Mesenchymal stem cell (in vitro differentiated cells and primary cell): ENCODE measurements at regions not wholly inside any gene's neighbourhood (a gene's known extent, or its start where the extent isn't known, plus 50 kb on each side); places are given as distances from the start of the nearest gene placed in this dataset.

Experiments
- DNase-seq: peaks from one replicate; pipeline ENCODE4 v3.0.0-alpha.2; 2013
- H2AFZ ChIP-seq: one replicate; pipeline ENCODE4 v1.6.1; 2013; ENCODE audit warnings: low read depth, mild to moderate bottlenecking, control low read depth, inconsistent platforms, low read length, moderate library complexity
- H2AK5ac ChIP-seq: 2 replicates; pipeline ENCODE4 v1.6.1; 2013; ENCODE audit warnings: low read length, moderate library complexity, mild to moderate bottlenecking, inconsistent platforms; ENCODE audit not compliant: severe bottlenecking
- H2BK120ac ChIP-seq: one replicate; pipeline ENCODE4 v1.6.1; 2013; ENCODE audit warnings: low read depth, mild to moderate bottlenecking, inconsistent platforms, low read length, moderate library complexity
- H2BK12ac ChIP-seq, 2 experiments: one replicate each; pipeline ENCODE4 v1.6.1; 2013; ENCODE audit warnings: inconsistent platforms in 2 of 2, low read length in 2 of 2, mild to moderate bottlenecking in 2 of 2, moderate library complexity in 2 of 2, control low read depth in 1 of 2
- H2BK15ac ChIP-seq: one replicate; pipeline ENCODE4 v1.6.1; 2013; ENCODE audit warnings: mild to moderate bottlenecking, low read depth, inconsistent platforms; ENCODE audit not compliant: poor library complexity, severe bottlenecking
- H2BK5ac ChIP-seq: 2 replicates; pipeline ENCODE4 v1.6.1; 2013; ENCODE audit warnings: low read depth, mild to moderate bottlenecking, low read length, control low read depth, inconsistent platforms; ENCODE audit not compliant: poor library complexity, severe bottlenecking
- H3K14ac ChIP-seq, 2 experiments: one replicate each; pipeline ENCODE4 v1.6.1; 2013; ENCODE audit warnings: inconsistent platforms in 2 of 2, low read length in 2 of 2, control low read depth in 1 of 2, mild to moderate bottlenecking in 1 of 2, moderate library complexity in 1 of 2
- H3K18ac ChIP-seq, 2 experiments: one replicate each; pipeline ENCODE4 v1.6.1; 2013; ENCODE audit warnings: inconsistent platforms in 2 of 2, low read length in 2 of 2, control low read depth in 1 of 2, low read depth in 1 of 2, mild to moderate bottlenecking in 1 of 2
- H3K23ac ChIP-seq, 2 experiments: one replicate each; pipeline ENCODE4 v1.6.1; 2013; ENCODE audit warnings: inconsistent platforms in 2 of 2, low read length in 2 of 2, mild to moderate bottlenecking in 2 of 2, moderate library complexity in 2 of 2, control low read depth in 1 of 2
- H3K27ac ChIP-seq: 2 replicates; pipeline ENCODE4 v1.5.1; 2013; ENCODE audit warnings: mild to moderate bottlenecking, moderate library complexity, low read length, control low read depth, inconsistent platforms; ENCODE audit not compliant: poor library complexity, severe bottlenecking
- H3K27me3 ChIP-seq, 2 experiments: 2 replicates each; pipeline versions ENCODE4 v1.6.1 to v1.7.0; 2013; ENCODE audit warnings: low read length in 2 of 2, mild to moderate bottlenecking in 2 of 2, moderate library complexity in 2 of 2, control low read depth in 1 of 2, inconsistent platforms in 1 of 2; ENCODE audit not compliant: control insufficient read depth in 1 of 2, insufficient read depth in 1 of 2
- H3K36me3 ChIP-seq, 2 experiments: 2 replicates each; pipeline versions ENCODE4 v1.6.1 to v1.7.0; 2013; ENCODE audit warnings: low read length in 2 of 2, control low read depth in 1 of 2, inconsistent platforms in 1 of 2, low read depth in 1 of 2, mild to moderate bottlenecking in 1 of 2; ENCODE audit not compliant: insufficient read depth in 2 of 2, control insufficient read depth in 1 of 2
- H3K4ac ChIP-seq, 2 experiments: one replicate each; pipeline ENCODE4 v1.6.1; 2013; ENCODE audit warnings: inconsistent platforms in 2 of 2, low read length in 2 of 2, mild to moderate bottlenecking in 2 of 2, moderate library complexity in 2 of 2, control low read depth in 1 of 2, low read depth in 1 of 2
- H3K4me1 ChIP-seq: 2 replicates; pipeline ENCODE4 v1.6.1; 2013; ENCODE audit warnings: low read depth, low read length, control low read depth; ENCODE audit not compliant: control insufficient read depth, insufficient read depth
- H3K4me2 ChIP-seq: 2 replicates; pipeline ENCODE4 v1.6.1; 2013; ENCODE audit warnings: low read length, mild to moderate bottlenecking, inconsistent platforms; ENCODE audit not compliant: poor library complexity, severe bottlenecking
- H3K4me3 ChIP-seq, 2 experiments: 2 replicates each; pipeline versions ENCODE4 v1.5.1 to v1.7.0; 2013; ENCODE audit warnings: low read length in 2 of 2, mild to moderate bottlenecking in 2 of 2, control low read depth in 1 of 2, low read depth in 1 of 2; ENCODE audit not compliant: insufficient read depth in 1 of 2
- H3K79me1 ChIP-seq: replicated peaks from 2 replicates; pipeline ENCODE4 v1.6.1; 2013; ENCODE audit warnings: mild to moderate bottlenecking, control low read depth, low read length, inconsistent platforms; ENCODE audit not compliant: poor library complexity, severe bottlenecking
- H3K9ac ChIP-seq: 2 replicates; pipeline ENCODE4 v1.7.0; 2013; ENCODE audit warnings: mild to moderate bottlenecking, low read length, moderate library complexity
- H3K9me3 ChIP-seq: 2 replicates; pipeline ENCODE4 v1.7.0; 2013; ENCODE audit warnings: mild to moderate bottlenecking, low read length; ENCODE audit not compliant: control insufficient read depth
- H4K8ac ChIP-seq: one replicate; pipeline ENCODE4 v1.6.1; 2013; ENCODE audit warnings: inconsistent platforms, mild to moderate bottlenecking, low read length, moderate library complexity
- H4K91ac ChIP-seq: one replicate; pipeline ENCODE4 v1.6.1; 2013; ENCODE audit warnings: mild to moderate bottlenecking, low read length, inconsistent platforms
- WGBS: methylation state at CpG from one replicate; pipeline ENCODE4 v1.1.7; 2013; ENCODE audit warnings: mixed read lengths; 5-methylcytosine and 5-hydroxymethylcytosine counted together

- no peaks in the 10 kb centered on the region for H3K27me3 ChIP-seq
- H3K23ac ChIP-seq: no peak overlapping the region
- no peak overlapping the region for H3K4me2 ChIP-seq
- H2AFZ ChIP-seq: no peak overlapping the region
- no peak overlapping the region for H4K8ac ChIP-seq
- no peak overlapping the region for H3K27ac ChIP-seq
- no peak overlapping the region for H2BK12ac ChIP-seq
- no peak overlapping the region for H3K4ac ChIP-seq
- H3K79me1 ChIP-seq: no peaks in the 10 kb centered on the region
- H2AK5ac ChIP-seq: no peak overlapping the region
- no peak overlapping the region for H2BK120ac ChIP-seq
- no peak overlapping the region for H3K18ac ChIP-seq
- H2BK5ac ChIP-seq: no peak overlapping the region
- 73% methylated on average over 3 of the region's 4 CpGs for WGBS
- H3K9me3 ChIP-seq: peaks cover 5% of the 10 kb centered on the region
- H4K91ac ChIP-seq: no peak overlapping the region
- H3K14ac ChIP-seq: no peak overlapping the region
- H3K9ac ChIP-seq: no peak overlapping the region
- H3K4me3 ChIP-seq: no peak overlapping the region
- no peaks in the 10 kb centered on the region for H3K4me1 ChIP-seq
- H3K36me3 ChIP-seq: no peaks in the 10 kb centered on the region
- no peak overlapping the region for H2BK15ac ChIP-seq
- no peak for DNase-seq
Measured at GRCh38 chr12:130247634-130248237, 85.5 kb downstream of the FZD10 start.

- Histone ChIP-seq H3K79me1 (no peaks in the 10 kb centered on the region), H3K9ac (no peak overlapping the region), H2BK15ac (no peak overlapping the region), H3K4me1 (no peaks in the 10 kb centered on the region), H3K36me3 (no peaks in the 10 kb centered on the region), H3K18ac (no peak overlapping the region), H3K9me3 (peaks cover 5% of the 10 kb centered on the region), H4K91ac (no peak overlapping the region), H3K27ac (no peak overlapping the region), H3K4ac (no peak overlapping the region), H3K23ac (no peak overlapping the region), H2BK5ac (no peak overlapping the region), H2AFZ (no peak overlapping the region), H2AK5ac (no peak overlapping the region), H3K4me2 (no peak overlapping the region), H3K14ac (no peak overlapping the region), H2BK12ac (no peak overlapping the region), H3K27me3 (no peaks in the 10 kb centered on the region), H4K8ac (no peak overlapping the region), H2BK120ac (no peak overlapping the region), H3K4me3 (no peak overlapping the region)
- 62% methylated on average over 5 of the region's 6 CpGs for WGBS
- no peak for DNase-seq
Measured at GRCh38 chr12:130249376-130249775, 87.1 kb downstream of the FZD10 start.

GRCh38 chr12:130251236-130251780 is 86.4 kb upstream of the PIWIL1 start:
- Histone ChIP-seq H3K9me3 (peaks cover 5% of the 10 kb centered on the region), H3K4me1 (no peaks in the 10 kb centered on the region), H2BK12ac (no peak overlapping the region), H3K14ac (no peak overlapping the region), H3K4me2 (no peak overlapping the region), H2BK120ac (no peak overlapping the region), H2AK5ac (no peak overlapping the region), H3K9ac (no peak overlapping the region), H3K79me1 (no peaks in the 10 kb centered on the region), H2BK15ac (no peak overlapping the region), H3K27me3 (no peaks in the 10 kb centered on the region), H2AFZ (no peak overlapping the region), H3K4me3 (no peak overlapping the region), H3K4ac (no peak overlapping the region), H3K36me3 (no peaks in the 10 kb centered on the region), H3K18ac (no peak overlapping the region), H3K23ac (no peak overlapping the region), H3K27ac (no peak overlapping the region), H4K91ac (no peak overlapping the region), H4K8ac (no peak overlapping the region), H2BK5ac (no peak overlapping the region)
- WGBS: 75% methylated on average over 2 of the region's 5 CpGs
- DNase-seq: no peak

GRCh38 chr12:130253866-130254265 is 83.8 kb upstream of the PIWIL1 start:
- 84% methylated on average over 5 of the region's 5 CpGs for WGBS
- Histone ChIP-seq H3K27me3 (no peaks in the 10 kb centered on the region), H2BK5ac (no peak overlapping the region), H4K91ac (no peak overlapping the region), H3K4me1 (no peaks in the 10 kb centered on the region), H3K23ac (no peak overlapping the region), H2BK15ac (no peak overlapping the region), H3K4ac (no peak overlapping the region), H3K4me2 (no peak overlapping the region), H3K4me3 (no peak overlapping the region), H3K9ac (no peak overlapping the region), H3K27ac (no peak overlapping the region), H3K9me3 (peaks cover 5% of the 10 kb centered on the region), H2AFZ (no peak overlapping the region), H2BK120ac (no peak overlapping the region), H3K79me1 (no peaks in the 10 kb centered on the region), H3K18ac (no peak overlapping the region), H2BK12ac (no peak overlapping the region), H2AK5ac (no peak overlapping the region), H4K8ac (no peak overlapping the region), H3K36me3 (no peaks in the 10 kb centered on the region), H3K14ac (no peak overlapping the region)
- DNase-seq: no peak
